Upper lobe of right lung (tissue), 1 donor: ENCODE measurements at regions not wholly inside any gene's neighbourhood (a gene's known extent, or its start where the extent isn't known, plus 50 kb on each side); places are given as distances from the start of the nearest gene placed in this dataset.
"Not testable (repeated sequence)": the region's sequence is repeated elsewhere in the genome, so short reads cannot be mapped to it uniquely, and the experiment has no call there.

Source experiments
- ATAC-seq: fragments of 200-7000 bp; cut with Tn5 transposase; one replicate; pipeline ENCODE4 v1.9.1; 2020; ENCODE audit warnings: mild to moderate bottlenecking, moderate library complexity
- DNase-seq: peaks from one replicate; pipeline ENCODE4 v3.0.0-alpha.2; 2020
- H3K27ac ChIP-seq: fragments of 200-600 bp; one replicate; pipeline ENCODE4 v1.8.0; 2022
- H3K27me3 ChIP-seq: fragments of 200-600 bp; one replicate; pipeline ENCODE4 v1.8.0; 2022; ENCODE audit warnings: mild to moderate bottlenecking
- H3K36me3 ChIP-seq: fragments of 200-600 bp; one replicate; pipeline ENCODE4 v1.8.0; 2022
- H3K4me1 ChIP-seq: fragments of 200-600 bp; one replicate; pipeline ENCODE4 v1.8.0; 2022
- H3K4me3 ChIP-seq: fragments of 200-600 bp; one replicate; pipeline ENCODE4 v1.8.0; 2022; ENCODE audit warnings: mild to moderate bottlenecking
- H3K9me3 ChIP-seq: fragments of 200-600 bp; one replicate; pipeline ENCODE4 v1.8.0; 2022
- CTCF ChIP-seq: fragments of 200-600 bp; IDR thresholded peaks from one replicate; pipeline ENCODE4 v1.8.0; 2022; ENCODE audit warnings: antibody characterized with exemption
- intact Hi-C: fragments of 100-400 bp; cut with DNase I; formaldehyde crosslinking; loops from one replicate; pipeline ENCODE4 v1.11.0; 2022
- donor health status: DM: no; HTN: yes; CAD: no; lungs with severe emphysema.

GRCh38 chr9:42388846-42389245 lies 205.4 kb downstream of the SPATA31A6 start:
- no peaks in the 10 kb centered on the region for H3K36me3 ChIP-seq
- DNase-seq (no peak), ATAC-seq (no peak)
- no peaks in the 10 kb centered on the region for H3K9me3 ChIP-seq
- intact Hi-C loops = no loop called here
- no peak for TF ChIP-seq CTCF
- no peak overlapping the region for H3K27ac ChIP-seq
- H3K4me3 ChIP-seq = no peak overlapping the region
- H3K27me3 ChIP-seq = no peaks in the 10 kb centered on the region
- no peaks in the 10 kb centered on the region for H3K4me1 ChIP-seq

- H3K27ac ChIP-seq, H3K4me1 ChIP-seq, H3K36me3 ChIP-seq, DNase-seq, intact Hi-C loops, H3K4me3 ChIP-seq, H3K27me3 ChIP-seq, ATAC-seq, H3K9me3 ChIP-seq: not testable (repeated sequence)
Measured at GRCh38 chr9:42392773-42393455, 209.5 kb downstream of the SPATA31A6 start.

- TF ChIP-seq CTCF = no peak
- ATAC-seq = peak; percentile 44
- Histone ChIP-seq H3K27ac (no peak overlapping the region), H3K9me3 (no peaks in the 10 kb centered on the region), H3K27me3 (no peaks in the 10 kb centered on the region), H3K4me1 (no peaks in the 10 kb centered on the region), H3K4me3 (no peak overlapping the region), H3K36me3 (no peaks in the 10 kb centered on the region)
- DNase-seq = no peak
- intact Hi-C loops = no loop called here
Measured at GRCh38 chr9:42396318-42396717, 212.9 kb downstream of the SPATA31A6 start.

GRCh38 chr9:42397336-42397735 lies 213.9 kb downstream of the SPATA31A6 start:
- H3K9me3 ChIP-seq, H3K4me1 ChIP-seq, ATAC-seq, intact Hi-C loops, H3K27ac ChIP-seq, H3K4me3 ChIP-seq, H3K36me3 ChIP-seq, H3K27me3 ChIP-seq, DNase-seq: not testable (repeated sequence)

GRCh38 chr9:42402919-42403318 lies 219.5 kb downstream of the SPATA31A6 start:
- H3K9me3 ChIP-seq, ATAC-seq, H3K4me3 ChIP-seq, DNase-seq, H3K27me3 ChIP-seq, intact Hi-C loops, H3K4me1 ChIP-seq, H3K36me3 ChIP-seq, H3K27ac ChIP-seq: not testable (repeated sequence)

- H3K27me3 ChIP-seq, intact Hi-C loops, H3K36me3 ChIP-seq, H3K27ac ChIP-seq, DNase-seq, ATAC-seq, H3K4me1 ChIP-seq, H3K9me3 ChIP-seq, H3K4me3 ChIP-seq: not testable (repeated sequence)
Measured at GRCh38 chr9:42409581-42409980, 226.1 kb downstream of the SPATA31A6 start.

GRCh38 chr9:42412354-42412753 lies 228.9 kb downstream of the SPATA31A6 start:
- DNase-seq, intact Hi-C loops, ATAC-seq, H3K27ac ChIP-seq, H3K4me3 ChIP-seq, H3K9me3 ChIP-seq, H3K4me1 ChIP-seq, H3K36me3 ChIP-seq, H3K27me3 ChIP-seq: not testable (repeated sequence)

GRCh38 chr9:42414865-42415264 lies 231.4 kb downstream of the SPATA31A6 start:
- H3K27ac ChIP-seq, DNase-seq, H3K27me3 ChIP-seq, H3K4me1 ChIP-seq, H3K4me3 ChIP-seq, intact Hi-C loops, H3K36me3 ChIP-seq, H3K9me3 ChIP-seq: not testable (repeated sequence)
- ATAC-seq = peak; percentile 59

GRCh38 chr9:42419652-42420051 lies 236.2 kb downstream of the SPATA31A6 start:
- H3K9me3 ChIP-seq, H3K4me1 ChIP-seq, H3K4me3 ChIP-seq, H3K36me3 ChIP-seq, intact Hi-C loops, H3K27me3 ChIP-seq, DNase-seq, H3K27ac ChIP-seq: not testable (repeated sequence)
- peak; percentile 45 for ATAC-seq

- intact Hi-C loops, H3K4me3 ChIP-seq, H3K4me1 ChIP-seq, H3K36me3 ChIP-seq, ATAC-seq, DNase-seq, H3K9me3 ChIP-seq, H3K27ac ChIP-seq, H3K27me3 ChIP-seq: not testable (repeated sequence)
Measured at GRCh38 chr9:42420324-42420723, 236.9 kb downstream of the SPATA31A6 start.

GRCh38 chr9:42421630-42422029 lies 238.2 kb downstream of the SPATA31A6 start:
- H3K9me3 ChIP-seq, ATAC-seq, DNase-seq, intact Hi-C loops, H3K27me3 ChIP-seq, H3K36me3 ChIP-seq, H3K4me3 ChIP-seq, H3K4me1 ChIP-seq, H3K27ac ChIP-seq: not testable (repeated sequence)

- H3K36me3 ChIP-seq, H3K27ac ChIP-seq, H3K27me3 ChIP-seq, intact Hi-C loops, ATAC-seq, DNase-seq, H3K9me3 ChIP-seq, H3K4me3 ChIP-seq, H3K4me1 ChIP-seq: not testable (repeated sequence)
Measured at GRCh38 chr9:42430674-42431615, 247.5 kb downstream of the SPATA31A6 start.
